Astrocyte (in vitro differentiated cells and primary cell): ENCODE measurements at regions not wholly inside any gene's neighbourhood (a gene's known extent, or its start where the extent isn't known, plus 50 kb on each side); places are given as distances from the start of the nearest gene placed in this dataset.

Experiments used
- DNase-seq: peaks from one replicate; pipeline ENCODE4 v3.0.0-alpha.2; 2010; ENCODE audit warnings: low read depth
- FAIRE-seq: peaks from 2 replicates; lab custom pipeline; 2011; peaks lifted over from hg19 to GRCh38; lab: Jason Lieb, UNC
- H2AFZ ChIP-seq: 2 replicates; pipeline ENCODE4 v1.6.0; 2012; ENCODE audit warnings: low read depth, low read length, inconsistent platforms
- H3K27ac ChIP-seq: 2 replicates; pipeline ENCODE4 v1.5.1; 2011; ENCODE audit warnings: low read depth, low read length, inconsistent platforms
- H3K27me3 ChIP-seq: 2 replicates; pipeline ENCODE4 v1.6.0; 2011; ENCODE audit warnings: low read length, inconsistent platforms; ENCODE audit not compliant: insufficient read depth
- H3K36me3 ChIP-seq: 2 replicates; pipeline ENCODE4 v1.5.1; 2011; ENCODE audit warnings: low read length, inconsistent platforms; ENCODE audit not compliant: insufficient read depth
- H3K4me1 ChIP-seq: 2 replicates; pipeline ENCODE4 v1.5.1; 2011; ENCODE audit warnings: low read length, inconsistent platforms; ENCODE audit not compliant: insufficient read depth
- H3K4me2 ChIP-seq: 2 replicates; pipeline ENCODE4 v1.6.0; 2012; ENCODE audit warnings: low read length, inconsistent platforms
- H3K4me3 ChIP-seq: 2 replicates; pipeline ENCODE4 v1.5.1; 2011; ENCODE audit warnings: low read depth, mild to moderate bottlenecking, low read length, inconsistent platforms; ENCODE audit not compliant: insufficient read depth
- H3K79me2 ChIP-seq: 2 replicates; pipeline ENCODE4 v1.6.0; 2012; ENCODE audit warnings: mild to moderate bottlenecking, low read length, inconsistent platforms; ENCODE audit not compliant: insufficient read depth
- H3K9ac ChIP-seq: 2 replicates; pipeline ENCODE4 v1.6.0; 2012; ENCODE audit warnings: mild to moderate bottlenecking, low read length, inconsistent platforms
- H3K9me3 ChIP-seq: 2 replicates; pipeline ENCODE4 v1.5.1; 2012; ENCODE audit warnings: low read depth, mild to moderate bottlenecking, low read length, inconsistent platforms; ENCODE audit not compliant: insufficient read depth
- H4K20me1 ChIP-seq: 2 replicates; pipeline ENCODE4 v1.6.0; 2012; ENCODE audit warnings: low read length, inconsistent platforms; ENCODE audit not compliant: insufficient read depth
- H3K27ac Mint-ChIP-seq: one replicate; pipeline ENCODE4 v1.8.0; 2021; ENCODE audit warnings: mild to moderate bottlenecking, mixed read lengths; ENCODE audit not compliant: unreplicated experiment
- H3K27me3 Mint-ChIP-seq: one replicate; pipeline ENCODE4 v1.8.0; 2021; ENCODE audit warnings: low read depth, mixed read lengths; ENCODE audit not compliant: unreplicated experiment
- H3K36me3 Mint-ChIP-seq: one replicate; pipeline ENCODE4 v1.8.0; 2021; ENCODE audit warnings: low read depth, mixed read lengths; ENCODE audit not compliant: unreplicated experiment
- H3K4me1 Mint-ChIP-seq: one replicate; pipeline ENCODE4 v1.8.0; 2021; ENCODE audit warnings: low read depth, mixed read lengths; ENCODE audit not compliant: unreplicated experiment
- H3K4me3 Mint-ChIP-seq: one replicate; pipeline ENCODE4 v1.8.0; 2021; ENCODE audit warnings: mild to moderate bottlenecking, moderate library complexity, mixed read lengths; ENCODE audit not compliant: unreplicated experiment
- H3K9me3 Mint-ChIP-seq: one replicate; pipeline ENCODE4 v1.8.0; 2021; ENCODE audit warnings: mild to moderate bottlenecking, mixed read lengths; ENCODE audit not compliant: unreplicated experiment
- EZH2 ChIP-seq: IDR thresholded peaks from 2 replicates; pipeline ENCODE4 v1.6.1; 2012; ENCODE audit warnings: mild to moderate bottlenecking, low read length, inconsistent platforms; ENCODE audit not compliant: insufficient read depth
- TF ChIP-seq, protein P1 (sequence below): IDR thresholded peaks from 2 replicates; pipeline ENCODE4 v1.5.1; 2011; ENCODE audit warnings: low read depth, mild to moderate bottlenecking, inconsistent platforms, low read length, moderate library complexity; ENCODE audit not compliant: insufficient read depth

DNA sequence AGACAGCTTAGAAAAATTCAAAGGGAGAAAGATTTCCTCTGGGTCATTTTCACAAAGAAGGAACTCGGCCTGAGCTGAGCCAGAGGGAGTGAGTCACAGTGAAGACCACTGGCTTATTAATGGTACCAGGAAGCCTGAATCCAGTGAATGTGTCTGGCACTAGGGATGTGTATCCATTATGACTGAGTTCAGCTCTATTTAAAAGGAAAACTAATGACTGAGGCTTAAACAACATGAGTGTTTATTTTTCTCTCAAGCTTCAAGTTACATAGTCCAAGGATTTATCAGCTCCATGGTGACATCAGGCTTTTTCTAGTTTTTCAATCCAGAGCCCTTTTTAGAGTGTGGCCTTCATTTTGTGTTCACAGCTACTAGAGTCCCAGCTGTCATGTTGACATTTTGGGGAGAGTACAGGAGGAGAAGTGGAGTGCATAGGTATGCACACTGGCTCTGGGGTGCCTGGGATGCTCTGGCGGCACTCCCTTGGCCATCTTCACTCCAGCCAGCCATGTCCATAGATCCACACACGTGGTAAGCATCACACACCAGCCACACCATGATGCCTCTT lies 159.5 kb upstream of the ERCC6L2 start:
- DNase-seq, result no peak
- Histone ChIP-seq H3K36me3 (no peaks in the 10 kb centered on the region), H4K20me1 (no peaks in the 10 kb centered on the region), H3K9me3 (peaks cover 12% of the 10 kb centered on the region), H3K27me3 (no peaks in the 10 kb centered on the region), H3K4me2 (no peak overlapping the region), H2AFZ (no peak overlapping the region), H3K9ac (no peak overlapping the region), H3K4me1 (no peaks in the 10 kb centered on the region), H3K4me3 (no peak overlapping the region), H3K79me2 (no peaks in the 10 kb centered on the region), H3K27ac (no peak overlapping the region)
- no peak for FAIRE-seq
- peaks cover 4% of the 10 kb centered on the region for H3K9me3 Mint-ChIP-seq
- no peaks in the 10 kb centered on the region for H3K4me1 Mint-ChIP-seq
- H3K27ac Mint-ChIP-seq, result no peak overlapping the region
- H3K27me3 Mint-ChIP-seq, result peaks cover 3% of the 10 kb centered on the region
- H3K4me3 Mint-ChIP-seq, result no peak overlapping the region
- no peaks in the 10 kb centered on the region for H3K36me3 Mint-ChIP-seq
- no peak for TF ChIP-seq EZH2
- TF ChIP-seq, protein P1, sequence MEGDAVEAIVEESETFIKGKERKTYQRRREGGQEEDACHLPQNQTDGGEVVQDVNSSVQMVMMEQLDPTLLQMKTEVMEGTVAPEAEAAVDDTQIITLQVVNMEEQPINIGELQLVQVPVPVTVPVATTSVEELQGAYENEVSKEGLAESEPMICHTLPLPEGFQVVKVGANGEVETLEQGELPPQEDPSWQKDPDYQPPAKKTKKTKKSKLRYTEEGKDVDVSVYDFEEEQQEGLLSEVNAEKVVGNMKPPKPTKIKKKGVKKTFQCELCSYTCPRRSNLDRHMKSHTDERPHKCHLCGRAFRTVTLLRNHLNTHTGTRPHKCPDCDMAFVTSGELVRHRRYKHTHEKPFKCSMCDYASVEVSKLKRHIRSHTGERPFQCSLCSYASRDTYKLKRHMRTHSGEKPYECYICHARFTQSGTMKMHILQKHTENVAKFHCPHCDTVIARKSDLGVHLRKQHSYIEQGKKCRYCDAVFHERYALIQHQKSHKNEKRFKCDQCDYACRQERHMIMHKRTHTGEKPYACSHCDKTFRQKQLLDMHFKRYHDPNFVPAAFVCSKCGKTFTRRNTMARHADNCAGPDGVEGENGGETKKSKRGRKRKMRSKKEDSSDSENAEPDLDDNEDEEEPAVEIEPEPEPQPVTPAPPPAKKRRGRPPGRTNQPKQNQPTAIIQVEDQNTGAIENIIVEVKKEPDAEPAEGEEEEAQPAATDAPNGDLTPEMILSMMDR, result no peak

- Mint-ChIP-seq H3K27ac (no peak overlapping the region), H3K4me1 (no peaks in the 10 kb centered on the region), H3K9me3 (peaks cover 4% of the 10 kb centered on the region), H3K27me3 (peaks cover 8% of the 10 kb centered on the region), H3K4me3 (no peak overlapping the region), H3K36me3 (no peaks in the 10 kb centered on the region)
- Histone ChIP-seq H3K36me3 (no peaks in the 10 kb centered on the region), H3K9ac (no peak overlapping the region), H3K9me3 (peaks cover 4% of the 10 kb centered on the region), H3K27me3 (peaks cover 5% of the 10 kb centered on the region), H3K79me2 (no peaks in the 10 kb centered on the region), H3K4me3 (no peak overlapping the region), H3K4me1 (no peaks in the 10 kb centered on the region), H3K27ac (no peak overlapping the region), H3K4me2 (no peak overlapping the region), H4K20me1 (no peaks in the 10 kb centered on the region), H2AFZ (no peak overlapping the region)
- DNase-seq (no peak), FAIRE-seq (no peak)
- TF ChIP-seq EZH2, result no peak
- TF ChIP-seq, protein P1, result no peak
These were observed 165.0 kb upstream of the ERCC6L2 start for GRCh38 chr9:95710446-95710845.

GRCh38 chr9:95696701-95697100 lies 178.8 kb upstream of the ERCC6L2 start:
- no peaks in the 10 kb centered on the region for H3K27me3 ChIP-seq
- no peak overlapping the region for H3K27ac Mint-ChIP-seq
- peaks cover 16% of the 10 kb centered on the region for H3K27me3 Mint-ChIP-seq
- H3K4me1 Mint-ChIP-seq, result no peaks in the 10 kb centered on the region
- peaks cover 3% of the 10 kb centered on the region for H3K9me3 ChIP-seq
- no peaks in the 10 kb centered on the region for H3K79me2 ChIP-seq
- no peaks in the 10 kb centered on the region for H3K36me3 ChIP-seq
- no peak overlapping the region for H3K4me3 ChIP-seq
- peaks cover 9% of the 10 kb centered on the region for H3K9me3 Mint-ChIP-seq
- no peaks in the 10 kb centered on the region for H3K4me1 ChIP-seq
- DNase-seq (no peak), FAIRE-seq (no peak)
- H2AFZ ChIP-seq, result no peak overlapping the region
- H4K20me1 ChIP-seq, result no peaks in the 10 kb centered on the region
- H3K36me3 Mint-ChIP-seq, result no peaks in the 10 kb centered on the region
- TF ChIP-seq EZH2, result no peak
- TF ChIP-seq, protein P1, result no peak
- H3K27ac ChIP-seq, result no peak overlapping the region
- no peak overlapping the region for H3K4me2 ChIP-seq
- no peak overlapping the region for H3K4me3 Mint-ChIP-seq
- no peak overlapping the region for H3K9ac ChIP-seq
